NCI-H2171 treated with DMSO at 0.1 percent for 48 hours (cell line): ENCODE measurements at regions not wholly inside any gene's neighbourhood (a gene's known extent, or its start where the extent isn't known, plus 50 kb on each side); places are given as distances from the start of the nearest gene placed in this dataset.
A peak's percentile ranks its signal among the peaks of the same experiment; 100 is the strongest.
"Not testable (repeated sequence)": the region's sequence is repeated elsewhere in the genome, so short reads cannot be mapped to it uniquely, and the experiment has no call there.

Experiments
- DNase-seq: peaks from one replicate; lab custom pipeline; 2025; lab: John Stamatoyannopoulos, UW

- DNase-seq, result no peak
Observed at GRCh38 chr15:79659691-79660090, 227.6 kb downstream of the MINAR1 start.

GRCh38 chr15:79661411-79661810, 229.3 kb downstream of the MINAR1 start:
- no peak for DNase-seq

- DNase-seq, result no peak
Observed at GRCh38 chr15:79673416-79674123, 223.2 kb downstream of the MTHFS start.

- no peak for DNase-seq
Observed at GRCh38 chr15:79674124-79674465, 222.7 kb downstream of the MTHFS start.

GRCh38 chr15:79675982-79676381, 220.8 kb downstream of the MTHFS start:
- DNase-seq, result no peak

GRCh38 chr15:79676621-79677020, 220.2 kb downstream of the MTHFS start:
- DNase-seq, result no peak

GRCh38 chr15:79677241-79677640, 219.6 kb downstream of the MTHFS start:
- DNase-seq, result no peak

GRCh38 chr15:79678032-79678701, 218.6 kb downstream of the MTHFS start:
- no peak for DNase-seq

GRCh38 chr15:79680720-79681119, 216.1 kb downstream of the MTHFS start:
- no peak for DNase-seq

- peak; percentile 9 for DNase-seq
Observed at GRCh38 chr15:79682285-79682684, 214.5 kb downstream of the MTHFS start.

GRCh38 chr15:79682851-79683288, 213.9 kb downstream of the MTHFS start:
- DNase-seq, result no peak

- no peak for DNase-seq
Observed at GRCh38 chr15:79689030-79689429, 207.8 kb downstream of the MTHFS start.

GRCh38 chr15:79700951-79701480, 195.8 kb downstream of the MTHFS start:
- no peak for DNase-seq

- DNase-seq, result no peak
Observed at GRCh38 chr15:79702621-79703020, 194.2 kb downstream of the MTHFS start.

- DNase-seq, result no peak
Observed at GRCh38 chr15:79721256-79721655, 175.6 kb downstream of the MTHFS start.

GRCh38 chr15:79724312-79724711, 172.5 kb downstream of the MTHFS start:
- DNase-seq, result no peak

- DNase-seq, result no peak
Observed at GRCh38 chr15:79724804-79725203, 172.0 kb downstream of the MTHFS start.

- no peak for DNase-seq
Observed at GRCh38 chr15:79728867-79729266, 167.9 kb downstream of the MTHFS start.

GRCh38 chr15:79736435-79737000, 160.3 kb downstream of the MTHFS start:
- DNase-seq, result peak; percentile 9

- no peak for DNase-seq
Observed at GRCh38 chr15:79738143-79738542, 158.7 kb downstream of the MTHFS start.

GRCh38 chr15:79740561-79740960, 156.3 kb downstream of the MTHFS start:
- no peak for DNase-seq

GRCh38 chr15:79743032-79743431, 153.8 kb downstream of the MTHFS start:
- DNase-seq, result no peak

GRCh38 chr15:79744485-79744884, 152.3 kb downstream of the MTHFS start:
- DNase-seq, result not testable (repeated sequence)
